ENCODE measurements at regions not wholly inside any gene's neighbourhood (a gene's known extent, or its start where the extent isn't known, plus 50 kb on each side); places are given as distances from the start of the nearest gene placed in this dataset.

- TF ChIP-seq CTCF (IDR thresholded peaks at IDR 0.05) (no peak), POLR2A (IDR thresholded peaks at IDR 0.05) (no peak)
Observed at GRCh38 chr4:184292465-184292867, 74.8 kb upstream of the ENPP6 start.
